GM21825 (cell line): ENCODE measurements at regions not wholly inside any gene's neighbourhood (a gene's known extent, or its start where the extent isn't known, plus 50 kb on each side); places are given as distances from the start of the nearest gene placed in this dataset.
"Not testable (repeated sequence)": the region's sequence is repeated elsewhere in the genome, so short reads cannot be mapped to it uniquely, and the experiment has no call there.

ENCODE experiments used
- ATAC-seq: cut with Tn5 transposase; IDR thresholded peaks from one replicate; pipeline ENCODE4 v1.9.1; 2021; ENCODE audit warnings: mild to moderate bottlenecking, moderate library complexity; ENCODE audit not compliant: unreplicated experiment

GRCh38 chr1:208681878-208682663 is 437.9 kb upstream of the PLXNA2 start:
- no peak for ATAC-seq

GRCh38 chr1:208682664-208683013 is 438.5 kb upstream of the PLXNA2 start:
- ATAC-seq: no peak

- ATAC-seq: no peak
These were observed 439.0 kb upstream of the PLXNA2 start for GRCh38 chr1:208683141-208683540.

GRCh38 chr1:208684192-208684591 is 440.0 kb upstream of the PLXNA2 start:
- ATAC-seq: no peak

GRCh38 chr1:208686592-208686991 is 442.4 kb upstream of the PLXNA2 start:
- ATAC-seq: no peak

GRCh38 chr1:208688656-208689315 is 444.6 kb upstream of the PLXNA2 start:
- no peak for ATAC-seq

GRCh38 chr1:208691012-208691411 is 446.8 kb upstream of the PLXNA2 start:
- no peak for ATAC-seq

- ATAC-seq: no peak
These were observed 465.8 kb upstream of the PLXNA2 start for GRCh38 chr1:208709981-208710380.

- ATAC-seq: no peak
These were observed 470.1 kb upstream of the PLXNA2 start for GRCh38 chr1:208714323-208714722.

- ATAC-seq: no peak
These were observed 473.3 kb upstream of the PLXNA2 start for GRCh38 chr1:208717525-208717924.

GRCh38 chr1:208722592-208722991 is 478.4 kb upstream of the PLXNA2 start:
- ATAC-seq: no peak

GRCh38 chr1:208724079-208724478 is 479.9 kb upstream of the PLXNA2 start:
- ATAC-seq: no peak

- no peak for ATAC-seq
These were observed 484.6 kb upstream of the PLXNA2 start for GRCh38 chr1:208728815-208729214.

- peak; percentile 87 for ATAC-seq
These were observed 488.0 kb upstream of the PLXNA2 start for GRCh38 chr1:208731981-208732821.

- ATAC-seq: no peak
These were observed 493.0 kb upstream of the PLXNA2 start for GRCh38 chr1:208737161-208737560.

- peak; percentile 80 for ATAC-seq
These were observed 493.7 kb upstream of the PLXNA2 start for GRCh38 chr1:208737922-208738321.

- not testable (repeated sequence) for ATAC-seq
These were observed 495.5 kb upstream of the PLXNA2 start for GRCh38 chr1:208739636-208740035.

GRCh38 chr1:208741296-208741695 is 497.1 kb upstream of the PLXNA2 start:
- ATAC-seq: no peak

- no peak for ATAC-seq
These were observed 499.2 kb upstream of the PLXNA2 start for GRCh38 chr1:208743361-208743760.

- no peak for ATAC-seq
These were observed 503.8 kb upstream of the PLXNA2 start for GRCh38 chr1:208747979-208748378.

- ATAC-seq: no peak
These were observed 504.4 kb upstream of the PLXNA2 start for GRCh38 chr1:208748387-208749165.
